ENCODE measurements at regions not wholly inside any gene's neighbourhood (a gene's known extent, or its start where the extent isn't known, plus 50 kb on each side); places are given as distances from the start of the nearest gene placed in this dataset.

DNA sequence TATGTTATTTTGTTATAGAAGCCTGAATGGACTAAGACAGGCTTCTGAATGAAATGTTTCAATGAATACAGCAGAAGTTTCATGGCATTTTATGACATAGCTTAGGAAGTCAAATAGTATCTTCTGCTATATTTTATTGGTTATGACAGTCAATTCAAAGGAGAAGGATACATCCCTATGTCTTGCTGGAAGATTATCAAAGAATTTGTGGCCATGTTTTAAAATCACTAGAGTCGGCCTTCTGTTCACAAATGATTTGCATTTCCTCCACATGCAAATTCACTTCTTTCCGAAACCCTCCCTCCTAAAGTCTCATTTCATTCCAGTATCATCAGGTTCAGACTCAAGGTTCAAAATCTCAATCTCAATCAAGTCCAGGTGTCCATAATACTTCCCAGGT is 679.2 kb upstream of the ADAMTS5 start:
- H3K4me3 ChIP-seq (ENCODE audit: low read depth in 2 of 2, low read length in 2 of 2) = no peak overlapping the region
- intact Hi-C loops (cut with micrococcal nuclease; ENCODE audit: unreplicated experiment) = no loop called here
- H3K9me3 ChIP-seq (ENCODE audit: control insufficient read depth, insufficient read depth, low read depth, low read length) = no peaks in the 10 kb centered on the region
- POLR2A ChIA-PET = no interaction called here
- H3K4me1 ChIP-seq (ENCODE audit: control insufficient read depth, insufficient read depth, low read length) = no peaks in the 10 kb centered on the region
- TF ChIP-seq SIN3A (IDR thresholded peaks at IDR 0.05; ENCODE audit: borderline replicate concordance, insufficient read depth, low read depth, low read length) (no peak), POLR2AphosphoS5 (IDR thresholded peaks at IDR 0.05; ENCODE audit: low read depth, low read length) (no peak), TCF7L2 (IDR thresholded peaks at IDR 0.05; ENCODE audit: low read depth, low read length) (no peak)
- TF ChIP-seq, protein P1, sequence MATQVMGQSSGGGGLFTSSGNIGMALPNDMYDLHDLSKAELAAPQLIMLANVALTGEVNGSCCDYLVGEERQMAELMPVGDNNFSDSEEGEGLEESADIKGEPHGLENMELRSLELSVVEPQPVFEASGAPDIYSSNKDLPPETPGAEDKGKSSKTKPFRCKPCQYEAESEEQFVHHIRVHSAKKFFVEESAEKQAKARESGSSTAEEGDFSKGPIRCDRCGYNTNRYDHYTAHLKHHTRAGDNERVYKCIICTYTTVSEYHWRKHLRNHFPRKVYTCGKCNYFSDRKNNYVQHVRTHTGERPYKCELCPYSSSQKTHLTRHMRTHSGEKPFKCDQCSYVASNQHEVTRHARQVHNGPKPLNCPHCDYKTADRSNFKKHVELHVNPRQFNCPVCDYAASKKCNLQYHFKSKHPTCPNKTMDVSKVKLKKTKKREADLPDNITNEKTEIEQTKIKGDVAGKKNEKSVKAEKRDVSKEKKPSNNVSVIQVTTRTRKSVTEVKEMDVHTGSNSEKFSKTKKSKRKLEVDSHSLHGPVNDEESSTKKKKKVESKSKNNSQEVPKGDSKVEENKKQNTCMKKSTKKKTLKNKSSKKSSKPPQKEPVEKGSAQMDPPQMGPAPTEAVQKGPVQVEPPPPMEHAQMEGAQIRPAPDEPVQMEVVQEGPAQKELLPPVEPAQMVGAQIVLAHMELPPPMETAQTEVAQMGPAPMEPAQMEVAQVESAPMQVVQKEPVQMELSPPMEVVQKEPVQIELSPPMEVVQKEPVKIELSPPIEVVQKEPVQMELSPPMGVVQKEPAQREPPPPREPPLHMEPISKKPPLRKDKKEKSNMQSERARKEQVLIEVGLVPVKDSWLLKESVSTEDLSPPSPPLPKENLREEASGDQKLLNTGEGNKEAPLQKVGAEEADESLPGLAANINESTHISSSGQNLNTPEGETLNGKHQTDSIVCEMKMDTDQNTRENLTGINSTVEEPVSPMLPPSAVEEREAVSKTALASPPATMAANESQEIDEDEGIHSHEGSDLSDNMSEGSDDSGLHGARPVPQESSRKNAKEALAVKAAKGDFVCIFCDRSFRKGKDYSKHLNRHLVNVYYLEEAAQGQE (IDR thresholded peaks at IDR 0.05; ENCODE audit: insufficient read depth in 1 of 2, low read depth in 2 of 2, low read length in 1 of 2) = no peak
- TF ChIP-seq, protein P2, sequence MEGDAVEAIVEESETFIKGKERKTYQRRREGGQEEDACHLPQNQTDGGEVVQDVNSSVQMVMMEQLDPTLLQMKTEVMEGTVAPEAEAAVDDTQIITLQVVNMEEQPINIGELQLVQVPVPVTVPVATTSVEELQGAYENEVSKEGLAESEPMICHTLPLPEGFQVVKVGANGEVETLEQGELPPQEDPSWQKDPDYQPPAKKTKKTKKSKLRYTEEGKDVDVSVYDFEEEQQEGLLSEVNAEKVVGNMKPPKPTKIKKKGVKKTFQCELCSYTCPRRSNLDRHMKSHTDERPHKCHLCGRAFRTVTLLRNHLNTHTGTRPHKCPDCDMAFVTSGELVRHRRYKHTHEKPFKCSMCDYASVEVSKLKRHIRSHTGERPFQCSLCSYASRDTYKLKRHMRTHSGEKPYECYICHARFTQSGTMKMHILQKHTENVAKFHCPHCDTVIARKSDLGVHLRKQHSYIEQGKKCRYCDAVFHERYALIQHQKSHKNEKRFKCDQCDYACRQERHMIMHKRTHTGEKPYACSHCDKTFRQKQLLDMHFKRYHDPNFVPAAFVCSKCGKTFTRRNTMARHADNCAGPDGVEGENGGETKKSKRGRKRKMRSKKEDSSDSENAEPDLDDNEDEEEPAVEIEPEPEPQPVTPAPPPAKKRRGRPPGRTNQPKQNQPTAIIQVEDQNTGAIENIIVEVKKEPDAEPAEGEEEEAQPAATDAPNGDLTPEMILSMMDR (IDR thresholded peaks at IDR 0.05) = no peak
- ATAC-seq = no peak
- CTCF ChIA-PET = no interaction called here
- BruUV-seq (replicated peaks) = no TSS peak
- no peaks in the 10 kb centered on the region for H3K27me3 ChIP-seq (ENCODE audit: control insufficient read depth, insufficient read depth, low read length)
- DNase-seq (ENCODE audit: low read depth, low spot score) = no peak
- no peaks in the 10 kb centered on the region for H3K36me3 ChIP-seq (ENCODE audit: control insufficient read depth, insufficient read depth, low read length)
- H3K27ac ChIP-seq (ENCODE audit: low read length) = no peak overlapping the region
- in situ Hi-C loops (cut with HindIII; ENCODE audit: low pct_unique_long_range_greater_than_20kb, low sequenced_read_pairs) = no loop called here

DNA sequence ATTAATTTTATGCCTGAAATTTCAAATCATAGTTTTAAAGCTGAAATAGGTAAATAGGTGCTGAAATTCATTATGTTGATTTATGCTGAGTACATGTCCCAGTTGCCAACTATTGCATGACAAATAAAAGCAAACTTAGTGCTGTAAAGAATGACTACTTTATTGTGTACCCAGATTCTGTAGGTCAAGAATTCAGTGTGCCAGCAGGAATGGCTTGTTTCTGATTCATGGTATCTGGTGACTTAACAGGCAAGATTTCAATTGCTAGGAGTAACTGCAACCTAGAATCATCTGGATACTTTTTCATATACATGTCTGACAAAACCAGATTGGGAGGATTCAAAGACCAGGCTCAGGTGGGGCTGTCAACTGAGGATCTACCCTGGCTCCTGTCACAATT is 678.4 kb upstream of the ADAMTS5 start:
- BruUV-seq (replicated peaks) = no TSS peak
- Histone ChIP-seq H3K27ac (ENCODE audit: low read length) (no peak overlapping the region), H3K36me3 (ENCODE audit: control insufficient read depth, insufficient read depth, low read length) (no peaks in the 10 kb centered on the region), H3K4me3 (ENCODE audit: low read depth in 2 of 2, low read length in 2 of 2) (no peak overlapping the region), H3K4me1 (ENCODE audit: control insufficient read depth, insufficient read depth, low read length) (no peaks in the 10 kb centered on the region), H3K9me3 (ENCODE audit: control insufficient read depth, insufficient read depth, low read depth, low read length) (no peaks in the 10 kb centered on the region), H3K27me3 (ENCODE audit: control insufficient read depth, insufficient read depth, low read length) (no peaks in the 10 kb centered on the region)
- CTCF ChIA-PET = no interaction called here
- no peak for ATAC-seq
- DNase-seq (ENCODE audit: low read depth, low spot score) = no peak
- POLR2A ChIA-PET = no interaction called here
- TF ChIP-seq, protein P2 (IDR thresholded peaks at IDR 0.05) = no peak
- TF ChIP-seq POLR2AphosphoS5 (IDR thresholded peaks at IDR 0.05; ENCODE audit: low read depth, low read length) (no peak), SIN3A (IDR thresholded peaks at IDR 0.05; ENCODE audit: borderline replicate concordance, insufficient read depth, low read depth, low read length) (no peak), TCF7L2 (IDR thresholded peaks at IDR 0.05; ENCODE audit: low read depth, low read length) (no peak)
- TF ChIP-seq, protein P1 (IDR thresholded peaks at IDR 0.05; ENCODE audit: insufficient read depth in 1 of 2, low read depth in 2 of 2, low read length in 1 of 2) = no peak
- intact Hi-C loops (cut with micrococcal nuclease; ENCODE audit: unreplicated experiment) (no loop called here), in situ Hi-C loops (cut with HindIII; ENCODE audit: low pct_unique_long_range_greater_than_20kb, low sequenced_read_pairs) (no loop called here)
